ENCODE measurements at regions not wholly inside any gene's neighbourhood (a gene's known extent, or its start where the extent isn't known, plus 50 kb on each side); places are given as distances from the start of the nearest gene placed in this dataset.

- no peak for DNase-seq (ENCODE audit: low read depth)
- TF ChIP-seq CTCF (IDR thresholded peaks at IDR 0.05; ENCODE audit: low read depth, low read length), result no peak
- no peak for TF ChIP-seq POLR2A (IDR thresholded peaks at IDR 0.05; ENCODE audit: extremely low read depth, insufficient read length)
- no peak for TF ChIP-seq MYC (IDR thresholded peaks at IDR 0.05; ENCODE audit: low read depth, low read length)
- TF ChIP-seq MAX (IDR thresholded peaks at IDR 0.05; ENCODE audit: low read depth, low read length), result no peak
- no peak overlapping the region for H3K4me3 ChIP-seq (ENCODE audit: low read depth, low read length)
Observed at GRCh38 chr7:17697128-17697881, 243.0 kb downstream of the SNX13 start.

- TF ChIP-seq POLR2A (IDR thresholded peaks at IDR 0.05; ENCODE audit: extremely low read depth, insufficient read length) (no peak), MYC (IDR thresholded peaks at IDR 0.05; ENCODE audit: low read depth, low read length) (no peak), CTCF (IDR thresholded peaks at IDR 0.05; ENCODE audit: low read depth, low read length) (no peak), MAX (IDR thresholded peaks at IDR 0.05; ENCODE audit: low read depth, low read length) (no peak)
- no peak for DNase-seq (ENCODE audit: low read depth)
- H3K4me3 ChIP-seq (ENCODE audit: low read depth, low read length), result no peak overlapping the region
Observed at GRCh38 chr7:17699696-17700095, 240.6 kb downstream of the SNX13 start.

- no peak overlapping the region for H3K4me3 ChIP-seq (ENCODE audit: low read depth, low read length)
- DNase-seq (ENCODE audit: low read depth), result no peak
- TF ChIP-seq POLR2A (IDR thresholded peaks at IDR 0.05; ENCODE audit: extremely low read depth, insufficient read length) (no peak), CTCF (IDR thresholded peaks at IDR 0.05; ENCODE audit: low read depth, low read length) (no peak)
Observed at GRCh38 chr7:17700138-17700537, 240.2 kb downstream of the SNX13 start.

- H3K4me3 ChIP-seq (ENCODE audit: low read depth, low read length), result no peak overlapping the region
- DNase-seq (ENCODE audit: low read depth), result no peak
- TF ChIP-seq MAX (IDR thresholded peaks at IDR 0.05; ENCODE audit: low read depth, low read length) (peak; percentile 58), MYC (IDR thresholded peaks at IDR 0.05; ENCODE audit: low read depth, low read length) (no peak)
Observed at GRCh38 chr7:17706275-17706674, 234.0 kb downstream of the SNX13 start.

- TF ChIP-seq POLR2A (IDR thresholded peaks at IDR 0.05; ENCODE audit: extremely low read depth, insufficient read length) (no peak), CTCF (IDR thresholded peaks at IDR 0.05; ENCODE audit: low read depth, low read length) (peak; percentile 80), MYC (IDR thresholded peaks at IDR 0.05; ENCODE audit: low read depth, low read length) (no peak), MAX (IDR thresholded peaks at IDR 0.05; ENCODE audit: low read depth, low read length) (no peak)
- no peak overlapping the region for H3K4me3 ChIP-seq (ENCODE audit: low read depth, low read length)
- DNase-seq (ENCODE audit: low read depth), result peak; percentile 82
Observed at GRCh38 chr7:17706734-17707133, 233.6 kb downstream of the SNX13 start.

- DNase-seq (ENCODE audit: low read depth), result no peak
- no peak for TF ChIP-seq POLR2A (IDR thresholded peaks at IDR 0.05; ENCODE audit: extremely low read depth, insufficient read length)
- no peak for TF ChIP-seq MAX (IDR thresholded peaks at IDR 0.05; ENCODE audit: low read depth, low read length)
- TF ChIP-seq MYC (IDR thresholded peaks at IDR 0.05; ENCODE audit: low read depth, low read length), result no peak
- H3K4me3 ChIP-seq (ENCODE audit: low read depth, low read length), result no peak overlapping the region
Observed at GRCh38 chr7:17709127-17709526, 231.2 kb downstream of the SNX13 start.

Measured in NB4 (cell line).